AG04450 (cell line): ENCODE measurements at regions not wholly inside any gene's neighbourhood (a gene's known extent, or its start where the extent isn't known, plus 50 kb on each side); places are given as distances from the start of the nearest gene placed in this dataset.

ENCODE experiments used
- CTCF ChIA-PET: fragments of 300-600, 350-600 bp; formaldehyde crosslinking; extraction: SDS; loops from one replicate; lab custom pipeline; 2022; ENCODE audit warnings: antibody characterized with exemption, inconsistent platforms; lab: Charles Lee
- POLR2A ChIA-PET: fragments of 350-600 bp; formaldehyde crosslinking; extraction: SDS; loops from one replicate; lab custom pipeline; 2021; ENCODE audit warnings: antibody characterized with exemption, inconsistent platforms; lab: Yijun Ruan, JAX
- DNase-seq: peaks from one replicate; pipeline ENCODE4 v3.0.0-alpha.2; 2011; ENCODE audit warnings: low read depth, low spot score
- H3K27ac ChIP-seq: one replicate; pipeline ENCODE4 v1.5.1; 2012; ENCODE audit warnings: low read depth, low read length, control low read depth
- H3K27me3 ChIP-seq: one replicate; pipeline ENCODE4 v1.6.0; 2012; ENCODE audit warnings: low read length; ENCODE audit not compliant: control insufficient read depth, insufficient read depth
- H3K4me3 ChIP-seq: 2 replicates; pipeline ENCODE4 v1.5.1; 2011; ENCODE audit warnings: mild to moderate bottlenecking, low read depth, low read length, control low read depth
- H3K9me3 ChIP-seq: 2 replicates; pipeline ENCODE4 v1.5.1; 2012; ENCODE audit warnings: low read length; ENCODE audit not compliant: control insufficient read depth, insufficient read depth
- TF ChIP-seq, protein P1 (sequence below): IDR thresholded peaks from 2 replicates; pipeline ENCODE4 v1.5.1; 2011; ENCODE audit warnings: low read depth, low read length, control low read depth, inconsistent platforms

DNA sequence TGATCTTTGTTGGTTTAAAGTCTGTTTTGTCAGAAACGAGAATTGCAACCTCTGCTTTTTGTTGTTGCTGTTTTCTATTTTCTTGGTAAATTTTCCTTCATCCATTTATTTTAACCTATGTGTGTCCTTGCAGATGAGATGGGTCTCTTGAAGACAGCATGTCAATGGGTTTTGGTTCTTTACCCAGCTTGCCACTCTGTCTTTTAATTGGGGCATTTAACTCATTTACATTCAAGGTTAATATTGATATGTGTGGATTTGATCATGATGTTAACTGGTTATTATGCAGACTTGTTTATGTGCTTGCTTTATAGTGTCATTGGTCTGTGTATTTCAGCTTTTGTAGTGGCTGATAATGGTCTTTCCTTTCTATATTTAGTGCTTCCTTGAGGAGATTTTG is 327.9 kb upstream of the SYT4 start:
- ChIA-PET POLR2A (no interaction called here), CTCF (interaction anchor here (1.2 kb wide), 1 partner anchor 16 kb away, joined by 4 read pairs; no protein-coding TSS in a partner anchor)
- Histone ChIP-seq H3K9me3 (no peaks in the 10 kb centered on the region), H3K27me3 (no peaks in the 10 kb centered on the region), H3K4me3 (no peak overlapping the region), H3K27ac (no peak overlapping the region)
- DNase-seq = no peak
- TF ChIP-seq, protein P1, sequence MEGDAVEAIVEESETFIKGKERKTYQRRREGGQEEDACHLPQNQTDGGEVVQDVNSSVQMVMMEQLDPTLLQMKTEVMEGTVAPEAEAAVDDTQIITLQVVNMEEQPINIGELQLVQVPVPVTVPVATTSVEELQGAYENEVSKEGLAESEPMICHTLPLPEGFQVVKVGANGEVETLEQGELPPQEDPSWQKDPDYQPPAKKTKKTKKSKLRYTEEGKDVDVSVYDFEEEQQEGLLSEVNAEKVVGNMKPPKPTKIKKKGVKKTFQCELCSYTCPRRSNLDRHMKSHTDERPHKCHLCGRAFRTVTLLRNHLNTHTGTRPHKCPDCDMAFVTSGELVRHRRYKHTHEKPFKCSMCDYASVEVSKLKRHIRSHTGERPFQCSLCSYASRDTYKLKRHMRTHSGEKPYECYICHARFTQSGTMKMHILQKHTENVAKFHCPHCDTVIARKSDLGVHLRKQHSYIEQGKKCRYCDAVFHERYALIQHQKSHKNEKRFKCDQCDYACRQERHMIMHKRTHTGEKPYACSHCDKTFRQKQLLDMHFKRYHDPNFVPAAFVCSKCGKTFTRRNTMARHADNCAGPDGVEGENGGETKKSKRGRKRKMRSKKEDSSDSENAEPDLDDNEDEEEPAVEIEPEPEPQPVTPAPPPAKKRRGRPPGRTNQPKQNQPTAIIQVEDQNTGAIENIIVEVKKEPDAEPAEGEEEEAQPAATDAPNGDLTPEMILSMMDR = no peak

DNA sequence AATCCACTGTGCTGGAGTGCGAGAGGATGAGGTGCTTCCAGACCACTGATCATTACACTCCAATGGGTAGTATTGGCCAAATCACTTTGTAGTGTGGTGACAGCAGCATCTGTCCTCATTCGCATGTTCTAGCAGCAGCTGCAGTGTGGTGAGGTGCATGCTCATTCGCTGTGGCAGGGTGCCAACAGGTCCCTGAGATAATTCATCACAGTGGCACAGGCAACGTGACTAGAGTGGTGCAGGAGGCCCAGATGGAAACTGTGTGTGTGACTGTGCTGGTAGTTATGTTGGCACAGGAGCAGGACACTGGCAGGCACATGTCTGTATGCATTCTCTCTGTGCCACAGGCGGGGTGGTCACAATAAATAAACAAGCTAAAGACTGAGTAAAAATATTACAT is 329.5 kb upstream of the SYT4 start:
- ChIA-PET POLR2A (no interaction called here), CTCF (interaction anchor here (1.7 kb wide), 1 partner anchor 14 kb away, joined by 8 read pairs; no protein-coding TSS in a partner anchor)
- Histone ChIP-seq H3K4me3 (no peak overlapping the region), H3K9me3 (no peaks in the 10 kb centered on the region), H3K27me3 (no peaks in the 10 kb centered on the region), H3K27ac (no peak overlapping the region)
- TF ChIP-seq, protein P1 = no peak
- no peak for DNase-seq

DNA sequence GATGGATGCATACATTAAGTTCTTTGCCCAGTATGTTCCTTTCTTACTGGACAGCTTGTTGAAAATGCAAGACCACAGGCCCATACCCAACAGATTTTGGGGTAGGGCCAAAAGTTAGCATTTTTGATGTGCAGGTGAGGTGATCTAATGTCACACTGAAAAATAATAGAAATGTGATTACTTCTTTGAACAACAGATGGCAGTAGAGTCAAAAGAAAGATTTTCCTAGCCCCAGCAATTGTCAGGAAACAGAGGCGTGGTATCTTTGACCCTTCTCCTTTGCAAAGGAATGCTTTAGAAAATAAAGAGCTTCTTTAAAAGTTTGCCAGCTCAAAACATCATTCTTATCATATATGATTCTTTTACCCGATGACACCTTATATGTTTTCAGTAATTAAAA is 343.6 kb upstream of the SYT4 start:
- TF ChIP-seq, protein P1 = peak; percentile 48
- DNase-seq = no peak
- POLR2A ChIA-PET = no interaction called here

DNA sequence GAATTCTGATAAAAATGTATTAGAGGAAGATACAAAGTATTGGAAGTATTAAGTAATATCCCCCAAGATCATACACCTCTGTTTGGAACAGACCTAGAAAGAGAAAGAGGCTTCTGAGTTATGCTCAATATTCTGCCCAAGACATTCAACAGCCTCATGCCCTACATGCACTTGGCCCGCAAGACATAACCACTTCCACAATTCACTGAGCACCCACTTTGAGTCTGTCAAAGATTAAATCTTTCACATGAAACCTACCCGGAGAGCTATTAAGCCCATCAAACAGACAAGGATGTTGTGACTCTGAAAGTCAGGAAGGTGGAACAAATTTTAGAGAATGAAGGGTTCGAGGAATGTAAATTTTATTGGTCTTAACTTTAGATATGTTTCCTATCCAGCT is 344.7 kb upstream of the SYT4 start:
- Histone ChIP-seq H3K4me3 (no peak overlapping the region), H3K27me3 (no peaks in the 10 kb centered on the region), H3K9me3 (no peaks in the 10 kb centered on the region), H3K27ac (no peak overlapping the region)
- ChIA-PET POLR2A (no interaction called here), CTCF (interaction anchor here (0.8 to 2.7 kb wide), 9 partner anchors 11 to 1763 kb away, joined by 3 to 20 read pairs (median 6); no protein-coding TSS in a partner anchor)
- TF ChIP-seq, protein P1 = no peak
- no peak for DNase-seq

More for the DNA sequence above, 343.6 kb upstream of the SYT4 start:
- H3K9me3 ChIP-seq = no peaks in the 10 kb centered on the region
- H3K27me3 ChIP-seq = no peaks in the 10 kb centered on the region
- CTCF ChIA-PET = interaction anchor here (0.6 to 2.7 kb wide), 53 partner anchors 9 to 1821 kb away, joined by 3 to 20 read pairs (median 4); no protein-coding TSS in a partner anchor
- H3K27ac ChIP-seq = no peak overlapping the region
- H3K4me3 ChIP-seq = no peak overlapping the region

DNA sequence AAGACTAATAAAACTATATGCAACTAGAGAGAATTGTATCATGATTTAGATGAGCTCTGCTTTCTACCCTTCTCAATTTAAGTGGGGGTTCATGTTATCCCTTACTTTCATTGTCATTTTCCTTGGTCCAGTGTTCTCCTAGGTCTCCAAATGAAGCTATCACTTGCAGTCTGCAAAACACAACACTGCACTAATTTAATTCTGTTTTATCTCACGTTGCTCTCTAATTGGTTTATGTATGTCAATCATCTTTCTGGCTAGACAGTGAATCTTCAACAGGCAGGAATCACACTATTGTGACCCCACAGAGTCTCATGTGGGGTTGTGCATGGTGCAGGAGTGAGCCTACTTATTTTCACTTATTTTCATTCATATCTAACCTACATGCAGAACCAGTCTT is 348.3 kb upstream of the SYT4 start:
- TF ChIP-seq, protein P1 = no peak
- no peak overlapping the region for H3K27ac ChIP-seq
- CTCF ChIA-PET = interaction anchor here (0.6 kb wide), 1 partner anchor 1579 kb away, joined by 3 read pairs; no protein-coding TSS in a partner anchor
- DNase-seq = no peak
- no peaks in the 10 kb centered on the region for H3K27me3 ChIP-seq
- no peaks in the 10 kb centered on the region for H3K9me3 ChIP-seq
- no peak overlapping the region for H3K4me3 ChIP-seq
- POLR2A ChIA-PET = no interaction called here
